ENCODE measurements at regions not wholly inside any gene's neighbourhood (a gene's known extent, or its start where the extent isn't known, plus 50 kb on each side); places are given as distances from the start of the nearest gene placed in this dataset.

DNA sequence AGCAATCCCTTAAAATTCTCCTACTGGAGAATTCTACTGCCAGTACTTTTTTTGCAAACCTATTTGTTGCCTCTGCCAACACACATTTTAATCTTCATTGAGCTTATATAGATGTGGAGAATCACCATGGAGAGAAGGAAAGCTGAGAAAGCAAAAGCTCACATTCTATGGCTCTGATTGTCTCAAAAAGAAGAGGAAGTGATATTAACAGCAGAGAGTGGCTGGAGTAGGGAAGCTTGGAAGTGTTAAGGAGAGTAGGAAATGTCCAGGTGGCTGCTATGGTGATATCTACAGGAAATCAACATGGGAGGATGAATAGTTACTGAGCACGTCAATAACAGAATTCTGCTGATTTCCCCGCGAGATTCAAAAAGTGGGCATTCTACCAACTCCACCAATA lies 78.8 kb upstream of the TDRD3 start:
- Mint-ChIP-seq H3K36me3 (ENCODE audit: low read depth) (no peaks in the 10 kb centered on the region), H3K9me3 (ENCODE audit: low read depth) (no peaks in the 10 kb centered on the region), H3K27ac (ENCODE audit: unreplicated experiment) (no peak overlapping the region), H3K27me3 (ENCODE audit: low read depth) (peaks cover 18% of the 10 kb centered on the region), H3K4me1 (ENCODE audit: low read depth) (no peaks in the 10 kb centered on the region), H3K4me3 (ENCODE audit: unreplicated experiment) (no peak overlapping the region)
- TF ChIP-seq, protein P1, sequence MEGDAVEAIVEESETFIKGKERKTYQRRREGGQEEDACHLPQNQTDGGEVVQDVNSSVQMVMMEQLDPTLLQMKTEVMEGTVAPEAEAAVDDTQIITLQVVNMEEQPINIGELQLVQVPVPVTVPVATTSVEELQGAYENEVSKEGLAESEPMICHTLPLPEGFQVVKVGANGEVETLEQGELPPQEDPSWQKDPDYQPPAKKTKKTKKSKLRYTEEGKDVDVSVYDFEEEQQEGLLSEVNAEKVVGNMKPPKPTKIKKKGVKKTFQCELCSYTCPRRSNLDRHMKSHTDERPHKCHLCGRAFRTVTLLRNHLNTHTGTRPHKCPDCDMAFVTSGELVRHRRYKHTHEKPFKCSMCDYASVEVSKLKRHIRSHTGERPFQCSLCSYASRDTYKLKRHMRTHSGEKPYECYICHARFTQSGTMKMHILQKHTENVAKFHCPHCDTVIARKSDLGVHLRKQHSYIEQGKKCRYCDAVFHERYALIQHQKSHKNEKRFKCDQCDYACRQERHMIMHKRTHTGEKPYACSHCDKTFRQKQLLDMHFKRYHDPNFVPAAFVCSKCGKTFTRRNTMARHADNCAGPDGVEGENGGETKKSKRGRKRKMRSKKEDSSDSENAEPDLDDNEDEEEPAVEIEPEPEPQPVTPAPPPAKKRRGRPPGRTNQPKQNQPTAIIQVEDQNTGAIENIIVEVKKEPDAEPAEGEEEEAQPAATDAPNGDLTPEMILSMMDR (IDR thresholded peaks at IDR 0.05) = no peak
- DNase-seq (ENCODE audit: low spot score) = no peak

DNA sequence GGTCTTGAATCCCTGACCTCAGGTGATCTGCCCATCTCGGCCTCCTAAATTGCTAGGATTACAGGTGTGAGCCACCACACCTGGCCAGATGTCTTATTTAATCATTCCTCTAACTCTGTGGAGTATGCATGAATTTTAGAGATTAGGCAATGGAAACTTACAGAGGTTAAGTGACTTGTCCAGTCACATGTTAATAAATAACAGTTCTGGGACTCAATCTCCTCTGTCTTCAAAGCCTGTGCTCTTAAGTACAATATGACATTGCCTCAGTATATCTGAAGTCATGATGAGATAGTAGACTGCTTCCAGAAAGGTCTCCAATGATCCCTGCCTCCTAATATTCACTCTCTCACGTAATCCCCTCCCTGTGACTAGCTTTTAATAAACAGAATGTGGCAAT lies 72.9 kb upstream of the TDRD3 start:
- H3K9me3 Mint-ChIP-seq (ENCODE audit: low read depth) = no peaks in the 10 kb centered on the region
- H3K27ac Mint-ChIP-seq (ENCODE audit: unreplicated experiment) = no peak overlapping the region
- H3K4me3 Mint-ChIP-seq (ENCODE audit: unreplicated experiment) = no peak overlapping the region
- H3K4me1 Mint-ChIP-seq (ENCODE audit: low read depth) = no peaks in the 10 kb centered on the region
- peaks cover 3% of the 10 kb centered on the region for H3K27me3 Mint-ChIP-seq (ENCODE audit: low read depth)
- TF ChIP-seq, protein P1 (IDR thresholded peaks at IDR 0.05) = no peak
- DNase-seq (ENCODE audit: low spot score) = no peak
- no peaks in the 10 kb centered on the region for H3K36me3 Mint-ChIP-seq (ENCODE audit: low read depth)

DNA sequence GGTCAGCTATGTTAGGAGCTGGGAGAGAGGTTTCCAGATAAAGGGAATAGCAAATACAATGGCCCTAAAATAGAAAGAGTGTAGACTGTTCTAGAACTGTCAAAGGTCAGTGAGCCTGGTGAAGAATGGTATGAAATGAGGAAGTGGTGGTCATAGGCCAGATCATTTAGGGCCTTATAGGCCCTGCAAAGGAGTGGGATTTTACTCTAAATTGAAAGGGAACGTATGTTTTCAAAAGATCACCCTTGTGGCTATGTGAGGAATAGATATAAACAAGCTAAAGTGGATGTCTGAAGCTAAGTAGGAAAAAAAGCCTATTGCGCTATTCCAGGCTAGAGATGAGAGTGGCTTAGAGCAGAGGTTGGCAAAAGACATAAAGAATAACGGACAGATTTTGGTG lies 70.7 kb upstream of the TDRD3 start:
- no peaks in the 10 kb centered on the region for H3K27me3 Mint-ChIP-seq (ENCODE audit: low read depth)
- TF ChIP-seq, protein P1 (IDR thresholded peaks at IDR 0.05) = peak; percentile 31
- H3K4me1 Mint-ChIP-seq (ENCODE audit: low read depth) = peaks cover 5% of the 10 kb centered on the region
- no peaks in the 10 kb centered on the region for H3K36me3 Mint-ChIP-seq (ENCODE audit: low read depth)
- H3K4me3 Mint-ChIP-seq (ENCODE audit: unreplicated experiment) = no peak overlapping the region
- no peak overlapping the region for H3K27ac Mint-ChIP-seq (ENCODE audit: unreplicated experiment)
- DNase-seq (ENCODE audit: low spot score) = no peak
- H3K9me3 Mint-ChIP-seq (ENCODE audit: low read depth) = no peaks in the 10 kb centered on the region

DNA sequence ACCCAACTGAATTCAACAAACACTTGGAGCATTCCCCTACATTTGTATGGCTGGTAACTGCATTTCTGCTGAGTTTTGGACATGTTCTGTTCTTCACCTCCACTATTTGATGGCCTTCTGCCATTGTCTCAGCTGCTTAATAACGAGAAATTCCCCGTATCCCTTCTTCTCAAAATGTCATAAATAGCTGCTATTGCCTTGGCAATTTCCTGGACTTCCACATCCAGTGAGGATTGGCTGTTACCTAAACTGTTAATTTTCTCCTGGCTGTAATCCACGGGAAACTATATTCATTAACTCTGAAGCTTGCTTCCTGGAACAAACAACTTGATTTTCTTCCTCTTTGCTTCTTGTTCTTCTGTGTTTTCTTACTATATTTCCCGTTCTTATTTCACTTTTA lies 69.5 kb upstream of the TDRD3 start:
- Mint-ChIP-seq H3K36me3 (ENCODE audit: low read depth) (no peaks in the 10 kb centered on the region), H3K4me3 (ENCODE audit: unreplicated experiment) (no peak overlapping the region), H3K27ac (ENCODE audit: unreplicated experiment) (no peak overlapping the region), H3K27me3 (ENCODE audit: low read depth) (no peaks in the 10 kb centered on the region), H3K4me1 (ENCODE audit: low read depth) (peaks cover 5% of the 10 kb centered on the region), H3K9me3 (ENCODE audit: low read depth) (no peaks in the 10 kb centered on the region)
- TF ChIP-seq, protein P1 (IDR thresholded peaks at IDR 0.05) = no peak
- no peak for DNase-seq (ENCODE audit: low spot score)

DNA sequence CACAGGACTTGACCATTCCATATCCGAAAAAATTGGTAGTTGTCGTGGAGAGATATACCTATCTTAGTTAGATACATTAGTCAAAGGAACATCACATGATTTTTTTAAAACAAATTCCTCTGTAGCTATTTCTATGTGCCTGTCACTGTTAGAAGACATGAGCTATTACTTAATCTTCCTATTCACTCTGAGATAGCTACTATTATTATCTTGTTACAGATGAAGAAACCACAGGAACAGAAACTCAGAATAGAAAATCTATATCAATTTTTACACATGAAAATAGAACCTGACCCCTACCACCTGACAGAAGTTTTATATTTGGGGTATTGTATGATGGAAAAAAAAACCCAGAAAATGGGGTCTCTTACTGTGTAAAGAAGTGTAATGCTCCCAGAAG lies 68.9 kb upstream of the TDRD3 start:
- Mint-ChIP-seq H3K36me3 (ENCODE audit: low read depth) (no peaks in the 10 kb centered on the region), H3K27ac (ENCODE audit: unreplicated experiment) (no peak overlapping the region), H3K4me3 (ENCODE audit: unreplicated experiment) (no peak overlapping the region), H3K9me3 (ENCODE audit: low read depth) (peaks cover under 1% of the 10 kb centered on the region), H3K4me1 (ENCODE audit: low read depth) (peaks cover 5% of the 10 kb centered on the region), H3K27me3 (ENCODE audit: low read depth) (no peaks in the 10 kb centered on the region)
- no peak for DNase-seq (ENCODE audit: low spot score)
- TF ChIP-seq, protein P1 (IDR thresholded peaks at IDR 0.05) = no peak
